PC-3 (cell line): ENCODE measurements at regions not wholly inside any gene's neighbourhood (a gene's known extent, or its start where the extent isn't known, plus 50 kb on each side); places are given as distances from the start of the nearest gene placed in this dataset.
"Not testable (repeated sequence)": the region's sequence is repeated elsewhere in the genome, so short reads cannot be mapped to it uniquely, and the experiment has no call there.

Experiments used
- EZH2 ChIP-seq: fragments of 300-600 bp; sonication (generic); IDR thresholded peaks from one replicate; pipeline ENCODE4 v1.6.1; 2017; ENCODE audit warnings: antibody characterized with exemption, mild to moderate bottlenecking, low read length; ENCODE audit not compliant: unreplicated experiment
- EZH2phosphoT487 ChIP-seq: fragments of 300-600 bp; sonication (generic); IDR thresholded peaks from 2 replicates; pipeline ENCODE4 v1.6.1; 2018; ENCODE audit warnings: mild to moderate bottlenecking, antibody characterized with exemption, low read length, borderline replicate concordance
- TF ChIP-seq, protein P1 (sequence below): fragments of 300-600 bp; sonication (generic); conservative IDR thresholded peaks from 2 replicates; pipeline ENCODE4 v1.5.1; 2017; ENCODE audit warnings: antibody characterized with exemption, low read depth, mild to moderate bottlenecking, low read length

DNA sequence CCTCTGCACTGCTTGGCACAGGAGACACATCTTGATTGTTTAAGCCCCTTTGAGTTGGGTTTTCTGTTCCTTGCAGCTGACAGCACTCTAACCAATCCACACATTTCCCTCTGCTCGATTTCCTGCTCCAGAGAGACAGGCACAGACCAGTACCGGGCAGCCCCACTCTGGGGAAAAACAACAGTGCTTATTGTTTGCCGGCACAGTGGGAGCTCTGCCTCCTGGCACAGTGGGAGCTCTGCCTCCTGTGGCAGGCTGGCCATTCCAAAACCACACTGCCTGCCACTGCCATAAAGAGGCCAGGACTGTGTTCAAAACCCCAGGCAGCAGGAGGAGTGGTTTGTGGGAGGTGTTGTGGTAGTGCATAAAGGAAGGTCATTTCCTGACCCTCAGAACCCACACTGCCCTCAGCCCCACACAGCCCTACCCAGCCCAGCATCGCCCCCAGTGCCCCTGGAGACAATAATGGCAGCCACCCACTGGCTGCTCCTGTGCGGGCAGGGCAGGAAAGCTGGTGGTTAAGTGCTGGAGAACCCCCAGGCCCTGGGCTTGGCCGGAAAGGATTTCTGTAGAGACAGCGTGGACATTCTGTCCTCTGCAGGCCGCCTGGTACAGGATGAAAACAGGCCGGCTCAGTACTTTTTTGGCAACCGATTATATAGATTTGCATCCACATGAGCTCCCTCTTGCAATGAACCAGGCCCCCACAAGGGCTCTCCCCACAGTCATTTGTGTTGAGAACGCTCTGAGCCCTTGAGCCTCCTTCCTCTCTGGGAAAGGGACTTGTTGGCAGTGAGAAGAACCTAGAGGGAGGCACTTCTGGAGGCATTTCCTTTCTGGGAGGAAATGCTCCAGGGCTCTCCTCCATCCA is 182.8 kb downstream of the TRIM43 start:
- TF ChIP-seq, protein P1, sequence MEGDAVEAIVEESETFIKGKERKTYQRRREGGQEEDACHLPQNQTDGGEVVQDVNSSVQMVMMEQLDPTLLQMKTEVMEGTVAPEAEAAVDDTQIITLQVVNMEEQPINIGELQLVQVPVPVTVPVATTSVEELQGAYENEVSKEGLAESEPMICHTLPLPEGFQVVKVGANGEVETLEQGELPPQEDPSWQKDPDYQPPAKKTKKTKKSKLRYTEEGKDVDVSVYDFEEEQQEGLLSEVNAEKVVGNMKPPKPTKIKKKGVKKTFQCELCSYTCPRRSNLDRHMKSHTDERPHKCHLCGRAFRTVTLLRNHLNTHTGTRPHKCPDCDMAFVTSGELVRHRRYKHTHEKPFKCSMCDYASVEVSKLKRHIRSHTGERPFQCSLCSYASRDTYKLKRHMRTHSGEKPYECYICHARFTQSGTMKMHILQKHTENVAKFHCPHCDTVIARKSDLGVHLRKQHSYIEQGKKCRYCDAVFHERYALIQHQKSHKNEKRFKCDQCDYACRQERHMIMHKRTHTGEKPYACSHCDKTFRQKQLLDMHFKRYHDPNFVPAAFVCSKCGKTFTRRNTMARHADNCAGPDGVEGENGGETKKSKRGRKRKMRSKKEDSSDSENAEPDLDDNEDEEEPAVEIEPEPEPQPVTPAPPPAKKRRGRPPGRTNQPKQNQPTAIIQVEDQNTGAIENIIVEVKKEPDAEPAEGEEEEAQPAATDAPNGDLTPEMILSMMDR: not testable (repeated sequence)
- TF ChIP-seq EZH2phosphoT487, EZH2: not testable (repeated sequence)
